ENCODE measurements at regions not wholly inside any gene's neighbourhood (a gene's known extent, or its start where the extent isn't known, plus 50 kb on each side); places are given as distances from the start of the nearest gene placed in this dataset.

DNA sequence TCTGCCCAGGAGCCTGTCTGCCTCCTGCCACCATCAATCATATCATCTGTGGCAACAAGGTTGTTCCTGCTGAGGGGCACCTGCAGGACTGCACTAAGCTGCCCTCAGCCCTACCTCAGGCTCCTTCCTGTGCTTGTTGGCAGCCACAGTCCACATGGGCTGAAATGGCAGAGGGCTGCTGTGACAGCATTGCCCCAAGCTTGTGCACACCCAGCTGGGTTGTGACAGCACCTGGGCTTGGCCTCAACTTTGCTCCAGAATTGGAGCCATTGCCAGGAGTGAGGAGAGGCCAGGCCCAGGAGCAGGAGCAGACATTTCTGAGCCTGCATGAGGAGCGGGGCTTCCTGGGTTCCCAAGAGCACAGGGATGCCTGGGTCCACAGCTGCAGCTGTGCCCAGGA, 340.9 kb upstream of the CHRM2 start:
- H3K27ac Mint-ChIP-seq = no peak overlapping the region
- H3K27me3 Mint-ChIP-seq = no peaks in the 10 kb centered on the region
- no peak overlapping the region for H3K4me3 Mint-ChIP-seq
- no peak for DNase-seq
- no peaks in the 10 kb centered on the region for H3K36me3 Mint-ChIP-seq
- H3K9me3 Mint-ChIP-seq = peaks cover 9% of the 10 kb centered on the region
- no peaks in the 10 kb centered on the region for H3K4me1 Mint-ChIP-seq

DNA sequence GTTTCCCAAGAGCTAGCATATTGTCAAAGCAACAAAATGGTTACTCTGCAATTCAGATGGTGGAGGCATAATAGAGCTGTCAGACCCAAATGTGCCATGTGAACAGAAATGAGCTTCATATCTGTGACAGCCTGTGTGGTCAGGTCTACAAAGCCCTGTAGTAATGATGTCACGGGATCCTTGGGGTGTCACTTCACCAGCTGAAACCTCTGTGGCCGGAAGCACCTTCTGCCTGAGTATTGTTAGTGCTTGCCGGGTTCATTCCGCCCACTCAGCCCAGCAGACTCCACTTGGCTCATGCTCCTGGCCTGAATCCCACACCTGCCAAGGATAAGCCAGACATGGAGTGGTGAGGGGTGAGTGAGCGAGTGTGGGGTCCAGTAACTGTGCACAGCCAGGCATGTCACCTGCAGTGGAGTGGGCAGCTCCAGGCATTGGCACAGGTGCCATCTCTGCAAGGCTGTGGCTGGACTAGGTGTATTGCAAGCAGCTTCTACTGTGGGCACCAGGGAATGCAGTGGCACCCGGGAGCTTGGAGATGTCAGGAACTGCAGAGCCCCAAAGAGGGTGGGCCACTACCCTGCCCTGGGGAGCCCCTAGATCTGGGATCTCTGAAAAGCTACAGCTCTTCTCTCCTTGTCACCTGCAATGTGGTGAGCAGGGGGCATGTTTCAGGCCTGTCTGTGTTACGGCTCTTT, 341.9 kb upstream of the CHRM2 start:
- Mint-ChIP-seq H3K9me3 (peaks cover 7% of the 10 kb centered on the region), H3K4me1 (no peaks in the 10 kb centered on the region), H3K27ac (no peak overlapping the region), H3K27me3 (no peaks in the 10 kb centered on the region), H3K4me3 (no peak overlapping the region), H3K36me3 (no peaks in the 10 kb centered on the region)
- DNase-seq = no peak

DNA sequence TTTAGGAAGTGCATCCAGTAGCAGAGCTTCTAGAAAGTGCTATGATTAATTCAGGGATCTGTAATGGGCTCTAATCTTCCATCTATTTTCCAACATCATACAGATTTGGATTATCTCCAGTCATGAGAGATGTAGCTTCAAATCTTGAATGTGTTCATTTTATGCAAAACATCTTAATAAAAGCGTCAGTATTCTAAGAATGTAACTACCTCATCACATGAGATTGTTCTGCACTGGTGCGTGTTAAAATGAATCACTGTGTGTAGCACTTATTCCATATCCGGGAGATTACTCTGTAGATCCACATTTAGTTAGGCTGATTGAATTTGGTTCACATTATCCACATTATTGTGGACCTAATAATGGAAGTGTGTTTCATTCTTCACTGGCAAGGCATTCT, 344.9 kb upstream of the CHRM2 start:
- Mint-ChIP-seq H3K27me3 (no peaks in the 10 kb centered on the region), H3K4me1 (no peaks in the 10 kb centered on the region), H3K4me3 (no peak overlapping the region), H3K9me3 (peaks cover 5% of the 10 kb centered on the region), H3K27ac (no peak overlapping the region), H3K36me3 (no peaks in the 10 kb centered on the region)
- no peak for DNase-seq

DNA sequence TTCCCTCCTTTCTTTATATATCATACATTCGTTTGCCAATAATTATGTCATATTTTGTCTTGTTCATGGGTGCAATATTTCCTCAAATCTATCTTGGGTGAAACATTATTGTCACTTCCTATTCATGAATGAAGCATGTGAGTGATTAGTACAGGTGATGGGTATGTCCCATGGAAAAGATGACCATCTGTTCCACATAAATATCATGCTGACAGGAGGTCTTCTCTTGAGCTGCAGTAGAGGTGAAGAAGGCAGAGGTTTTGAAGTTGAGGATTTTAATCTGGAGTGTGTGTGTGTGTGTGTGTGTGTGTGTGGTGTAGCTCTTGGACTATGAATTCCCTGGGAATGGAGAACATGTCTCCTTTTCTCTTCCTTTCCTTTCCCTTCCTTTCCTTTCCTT, 350.5 kb upstream of the CHRM2 start:
- no peaks in the 10 kb centered on the region for H3K36me3 Mint-ChIP-seq
- DNase-seq = no peak
- no peaks in the 10 kb centered on the region for H3K9me3 Mint-ChIP-seq
- no peaks in the 10 kb centered on the region for H3K4me1 Mint-ChIP-seq
- no peak overlapping the region for H3K27ac Mint-ChIP-seq
- H3K27me3 Mint-ChIP-seq = no peaks in the 10 kb centered on the region
- H3K4me3 Mint-ChIP-seq = no peak overlapping the region

DNA sequence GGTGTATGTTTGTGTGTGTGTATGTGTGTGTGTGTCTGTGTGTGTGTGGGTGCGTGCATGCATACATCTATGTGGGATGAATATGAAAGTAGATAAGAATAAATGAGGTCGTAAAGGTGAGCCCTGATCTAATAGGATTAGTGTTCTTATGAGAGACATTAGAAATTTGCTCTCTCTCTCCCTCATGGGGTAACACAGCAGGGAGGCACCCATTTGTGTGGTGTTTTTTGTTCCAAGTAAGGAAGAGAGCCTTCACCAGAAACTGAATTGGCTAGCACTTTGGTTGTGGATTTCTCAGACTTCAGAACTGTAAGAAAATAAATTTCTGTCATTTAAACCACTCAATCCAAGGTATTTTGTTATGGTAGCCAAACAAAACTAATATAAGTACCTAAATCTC, 353.7 kb upstream of the CHRM2 start:
- Mint-ChIP-seq H3K9me3 (peaks cover 2% of the 10 kb centered on the region), H3K4me1 (no peaks in the 10 kb centered on the region), H3K4me3 (no peak overlapping the region), H3K36me3 (no peaks in the 10 kb centered on the region), H3K27ac (no peak overlapping the region), H3K27me3 (no peaks in the 10 kb centered on the region)
- DNase-seq = no peak

DNA sequence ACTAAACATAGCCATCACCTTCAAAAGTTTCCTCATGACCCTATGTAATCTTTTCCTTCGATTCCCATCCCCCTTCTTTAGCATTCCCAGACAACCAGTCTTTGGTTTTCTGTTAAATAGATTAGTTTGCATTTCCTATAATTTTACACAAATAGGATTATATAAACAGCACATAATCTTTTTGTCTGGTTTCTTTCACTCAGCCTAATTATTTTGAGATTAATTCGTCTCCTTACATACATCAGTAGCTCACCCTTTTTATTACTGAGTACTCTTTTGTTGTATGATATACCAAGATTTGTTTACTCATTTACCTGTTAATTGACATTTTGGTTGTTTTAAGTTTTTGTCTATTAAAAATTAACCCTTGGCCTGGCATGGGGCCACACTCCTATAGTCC, 354.7 kb upstream of the CHRM2 start:
- H3K4me3 Mint-ChIP-seq = no peak overlapping the region
- no peaks in the 10 kb centered on the region for H3K4me1 Mint-ChIP-seq
- H3K36me3 Mint-ChIP-seq = no peaks in the 10 kb centered on the region
- H3K27me3 Mint-ChIP-seq = no peaks in the 10 kb centered on the region
- H3K9me3 Mint-ChIP-seq = peaks cover 2% of the 10 kb centered on the region
- no peak overlapping the region for H3K27ac Mint-ChIP-seq
- DNase-seq = no peak

DNA sequence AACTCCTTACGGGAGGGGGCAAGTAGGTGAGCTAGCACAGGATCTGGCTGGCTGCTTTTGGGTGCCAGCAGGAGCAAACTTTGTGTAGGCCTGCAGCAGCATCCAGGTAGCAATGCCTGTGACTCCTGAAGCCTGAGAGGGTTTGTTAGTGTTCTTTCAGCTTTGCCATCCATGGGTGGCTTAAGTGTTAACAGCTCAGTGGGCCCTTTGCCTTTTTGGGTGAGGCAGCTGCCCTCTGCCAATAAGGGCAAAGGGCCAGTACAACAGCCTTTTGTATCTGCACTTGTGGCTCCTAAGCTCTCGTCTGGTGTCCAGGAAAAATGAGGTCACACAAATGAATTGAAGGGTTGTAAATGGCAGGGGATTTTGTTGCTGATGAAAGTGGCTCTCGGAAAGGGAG, 359.0 kb upstream of the CHRM2 start:
- no peaks in the 10 kb centered on the region for H3K27me3 Mint-ChIP-seq
- no peak for DNase-seq
- H3K27ac Mint-ChIP-seq = no peak overlapping the region
- H3K4me1 Mint-ChIP-seq = no peaks in the 10 kb centered on the region
- no peaks in the 10 kb centered on the region for H3K36me3 Mint-ChIP-seq
- H3K4me3 Mint-ChIP-seq = no peak overlapping the region
- peaks cover 2% of the 10 kb centered on the region for H3K9me3 Mint-ChIP-seq

DNA sequence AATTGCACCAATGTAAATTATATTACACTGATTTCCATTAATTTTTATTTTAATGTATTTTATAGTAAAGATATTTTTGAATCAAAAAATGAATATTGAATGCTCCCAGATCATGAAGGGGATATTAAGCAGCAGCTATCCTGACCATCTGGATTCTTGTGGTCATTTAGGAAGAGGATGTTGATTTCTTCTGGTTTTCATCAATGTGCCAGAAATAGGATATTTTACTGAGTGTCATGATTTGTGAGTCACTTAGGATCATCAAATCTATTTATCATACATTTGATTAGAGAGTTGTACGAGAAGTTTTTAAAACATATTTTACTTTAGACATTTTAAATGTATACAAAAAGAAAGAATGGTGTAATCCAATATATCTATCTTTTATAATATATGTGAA, 366.3 kb upstream of the CHRM2 start:
- DNase-seq = no peak
- no peaks in the 10 kb centered on the region for H3K9me3 Mint-ChIP-seq
- H3K27ac Mint-ChIP-seq = no peak overlapping the region
- no peak overlapping the region for H3K4me3 Mint-ChIP-seq
- no peaks in the 10 kb centered on the region for H3K27me3 Mint-ChIP-seq
- no peaks in the 10 kb centered on the region for H3K36me3 Mint-ChIP-seq
- H3K4me1 Mint-ChIP-seq = no peaks in the 10 kb centered on the region

DNA sequence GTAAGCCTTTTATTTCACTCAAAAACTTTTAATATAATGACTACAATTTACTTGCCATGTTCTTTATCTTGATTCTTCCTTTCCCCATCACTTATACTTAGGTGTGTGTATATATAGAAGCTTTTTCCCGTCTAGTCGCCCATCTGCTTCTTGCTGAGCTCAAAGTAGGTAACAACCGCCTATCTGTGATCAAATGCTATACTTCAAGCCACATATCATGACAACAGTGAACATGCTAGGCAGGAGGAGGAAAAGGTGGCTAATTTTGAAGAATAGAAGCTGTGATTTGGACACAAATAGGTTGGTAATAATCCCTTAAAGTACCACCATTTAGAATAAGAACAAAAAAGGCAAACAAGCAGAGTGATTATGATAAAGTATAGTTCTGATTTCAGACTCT, 367.3 kb upstream of the CHRM2 start:
- Mint-ChIP-seq H3K4me3 (no peak overlapping the region), H3K9me3 (no peaks in the 10 kb centered on the region), H3K36me3 (no peaks in the 10 kb centered on the region), H3K4me1 (no peaks in the 10 kb centered on the region), H3K27me3 (no peaks in the 10 kb centered on the region), H3K27ac (no peak overlapping the region)
- no peak for DNase-seq

DNA sequence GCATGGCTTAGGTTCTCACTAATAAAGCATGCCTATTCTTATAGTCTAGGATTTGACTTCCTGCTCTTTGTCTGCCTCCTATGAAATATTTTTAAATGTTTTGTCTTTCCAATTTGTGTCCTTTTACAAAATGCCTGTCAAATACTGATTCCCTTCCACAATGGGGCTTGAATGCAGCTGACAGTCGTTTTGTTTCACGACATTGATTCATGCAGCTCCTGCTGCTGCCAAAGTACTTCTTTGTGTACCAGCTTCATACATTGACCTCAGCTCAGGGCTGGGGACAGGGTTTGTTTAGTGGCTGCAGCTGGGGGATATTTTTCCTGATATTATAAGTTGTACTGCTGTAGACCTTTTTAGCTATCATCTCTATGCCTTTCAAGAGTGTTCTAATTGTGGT, 371.9 kb upstream of the CHRM2 start:
- no peaks in the 10 kb centered on the region for H3K36me3 Mint-ChIP-seq
- H3K27me3 Mint-ChIP-seq = no peaks in the 10 kb centered on the region
- H3K9me3 Mint-ChIP-seq = no peaks in the 10 kb centered on the region
- DNase-seq = no peak
- H3K27ac Mint-ChIP-seq = no peak overlapping the region
- H3K4me1 Mint-ChIP-seq = no peaks in the 10 kb centered on the region
- no peak overlapping the region for H3K4me3 Mint-ChIP-seq

DNA sequence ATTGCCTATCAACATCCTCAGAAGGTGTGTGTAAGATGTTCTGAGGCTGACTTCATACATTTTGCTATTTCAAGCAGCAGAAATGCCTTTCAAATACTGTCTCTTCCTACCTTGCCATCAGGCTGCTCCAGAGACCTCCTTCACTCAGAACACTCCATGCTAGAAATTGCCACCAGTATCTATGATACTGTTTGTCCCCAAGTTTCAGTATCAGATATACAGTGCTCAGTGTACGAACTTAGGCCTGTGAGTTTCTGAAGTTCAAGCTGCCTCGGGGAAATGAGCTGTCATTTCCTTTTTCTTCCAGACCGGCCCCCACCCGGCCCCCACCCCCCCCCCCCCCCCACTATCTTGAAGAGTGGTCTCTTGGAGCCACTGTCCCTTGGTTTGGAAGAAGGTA, 373.4 kb upstream of the CHRM2 start:
- Mint-ChIP-seq H3K27ac (no peak overlapping the region), H3K9me3 (no peaks in the 10 kb centered on the region), H3K27me3 (no peaks in the 10 kb centered on the region), H3K4me1 (no peaks in the 10 kb centered on the region), H3K4me3 (no peak overlapping the region), H3K36me3 (no peaks in the 10 kb centered on the region)
- no peak for DNase-seq

DNA sequence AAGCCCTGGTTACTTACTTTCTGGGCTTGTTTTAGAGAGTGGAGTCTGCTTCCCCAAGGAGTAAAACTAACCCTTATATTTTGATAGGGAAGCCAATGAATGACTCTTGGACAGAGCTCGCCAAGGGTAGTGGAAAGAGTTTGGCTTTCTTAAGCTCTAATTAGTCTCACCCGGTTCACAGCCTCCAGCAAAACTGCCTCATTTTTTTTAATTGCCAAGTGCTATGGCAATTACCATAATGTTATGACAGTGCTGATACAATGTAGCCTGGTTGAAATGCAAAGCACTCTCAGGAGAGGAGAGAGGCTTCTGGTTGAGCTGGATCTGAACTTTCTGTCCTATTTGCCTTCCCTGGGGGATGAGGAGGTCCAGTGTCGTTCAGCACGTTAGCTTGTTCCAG, 376.1 kb upstream of the CHRM2 start:
- Mint-ChIP-seq H3K27ac (no peak overlapping the region), H3K4me3 (no peak overlapping the region), H3K4me1 (no peaks in the 10 kb centered on the region), H3K27me3 (no peaks in the 10 kb centered on the region), H3K36me3 (no peaks in the 10 kb centered on the region), H3K9me3 (no peaks in the 10 kb centered on the region)
- no peak for DNase-seq

DNA sequence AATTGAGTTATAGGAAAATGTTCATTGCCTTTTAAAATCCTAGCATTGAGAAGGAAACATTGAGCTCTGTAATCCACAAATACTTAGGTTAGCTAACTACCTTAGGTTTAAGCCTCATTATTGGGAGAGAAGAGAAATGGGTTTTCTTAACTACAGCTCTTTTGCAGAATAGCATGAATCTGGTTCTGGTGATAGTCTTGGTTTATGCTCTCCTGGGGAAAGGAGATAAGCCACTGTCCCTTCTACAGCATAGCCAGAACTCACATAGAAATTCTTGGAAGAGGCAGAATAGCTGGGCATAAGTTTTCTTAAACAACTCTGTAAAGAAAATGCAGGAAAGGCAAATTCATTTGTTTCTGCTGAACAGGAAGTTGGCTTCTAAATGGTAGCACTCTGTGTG, 378.6 kb upstream of the CHRM2 start:
- DNase-seq = no peak
- no peak overlapping the region for H3K27ac Mint-ChIP-seq
- no peaks in the 10 kb centered on the region for H3K9me3 Mint-ChIP-seq
- no peaks in the 10 kb centered on the region for H3K4me1 Mint-ChIP-seq
- no peaks in the 10 kb centered on the region for H3K27me3 Mint-ChIP-seq
- H3K36me3 Mint-ChIP-seq = no peaks in the 10 kb centered on the region
- H3K4me3 Mint-ChIP-seq = no peak overlapping the region

DNA sequence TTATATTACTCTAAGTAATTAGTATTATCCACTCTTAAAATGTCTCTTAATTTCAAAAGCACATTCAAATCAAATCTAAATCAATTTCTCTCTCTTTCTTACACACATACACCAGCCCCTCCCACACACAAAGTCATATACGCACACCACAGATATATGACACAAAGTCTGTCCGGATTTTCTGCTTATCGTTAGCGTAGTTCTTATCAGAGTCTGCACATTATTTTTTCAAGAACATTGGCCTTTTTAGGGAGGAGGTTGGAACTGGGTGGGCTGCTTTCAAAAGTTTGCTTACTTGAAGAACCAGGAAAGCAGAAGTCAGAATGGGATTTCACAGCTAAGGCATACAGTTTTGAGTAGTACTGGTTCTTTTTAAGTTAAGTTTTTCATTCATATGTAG, 387.6 kb upstream of the CHRM2 start:
- DNase-seq = no peak
- Mint-ChIP-seq H3K4me1 (no peaks in the 10 kb centered on the region), H3K27me3 (no peaks in the 10 kb centered on the region), H3K4me3 (no peak overlapping the region), H3K27ac (no peak overlapping the region), H3K9me3 (no peaks in the 10 kb centered on the region), H3K36me3 (no peaks in the 10 kb centered on the region)

DNA sequence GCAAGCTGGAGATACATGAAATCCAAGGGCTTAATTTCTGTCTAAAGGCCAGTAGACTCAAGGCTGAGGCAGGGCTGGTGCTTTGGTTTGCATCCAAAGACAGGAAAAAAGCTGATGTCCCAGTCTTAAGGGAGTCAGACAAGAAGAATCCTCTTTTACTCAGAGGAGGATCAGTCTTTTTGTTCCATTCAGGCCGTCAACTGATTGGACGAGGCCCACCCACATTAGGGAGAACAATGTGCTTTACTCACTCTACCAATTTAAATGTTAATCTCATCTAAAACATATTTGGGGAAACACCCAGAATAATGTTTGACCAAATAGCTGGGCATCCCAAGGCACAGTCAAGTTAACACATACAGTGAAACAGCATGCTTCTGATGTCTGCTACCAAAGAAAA, 388.5 kb upstream of the CHRM2 start:
- Mint-ChIP-seq H3K27ac (no peak overlapping the region), H3K27me3 (no peaks in the 10 kb centered on the region), H3K4me1 (no peaks in the 10 kb centered on the region), H3K36me3 (no peaks in the 10 kb centered on the region), H3K9me3 (no peaks in the 10 kb centered on the region), H3K4me3 (no peak overlapping the region)
- no peak for DNase-seq

DNA sequence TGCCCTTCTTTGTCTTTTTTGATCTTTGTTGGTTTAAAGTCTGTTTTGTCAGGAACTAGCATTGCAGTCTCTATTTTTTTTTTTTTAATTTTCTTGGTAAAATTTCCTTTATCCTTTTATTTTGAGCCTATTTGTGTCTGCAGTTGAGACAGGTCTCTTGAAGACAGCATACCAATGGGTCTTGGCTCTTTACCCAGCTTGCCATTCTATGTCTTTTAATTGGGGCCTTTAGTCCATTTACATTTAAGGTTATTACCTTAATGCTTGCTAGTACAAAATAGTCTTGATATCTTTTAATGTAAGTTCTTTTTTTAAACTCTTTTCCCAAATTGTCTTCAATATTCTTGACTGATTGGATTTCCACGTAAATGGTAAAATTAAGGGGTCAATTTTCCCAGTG, 398.3 kb upstream of the CHRM2 start:
- H3K27ac Mint-ChIP-seq = no peak overlapping the region
- H3K36me3 Mint-ChIP-seq = no peaks in the 10 kb centered on the region
- no peak for DNase-seq
- H3K4me1 Mint-ChIP-seq = no peaks in the 10 kb centered on the region
- H3K9me3 Mint-ChIP-seq = peaks cover 32% of the 10 kb centered on the region
- no peaks in the 10 kb centered on the region for H3K27me3 Mint-ChIP-seq
- no peak overlapping the region for H3K4me3 Mint-ChIP-seq

DNA sequence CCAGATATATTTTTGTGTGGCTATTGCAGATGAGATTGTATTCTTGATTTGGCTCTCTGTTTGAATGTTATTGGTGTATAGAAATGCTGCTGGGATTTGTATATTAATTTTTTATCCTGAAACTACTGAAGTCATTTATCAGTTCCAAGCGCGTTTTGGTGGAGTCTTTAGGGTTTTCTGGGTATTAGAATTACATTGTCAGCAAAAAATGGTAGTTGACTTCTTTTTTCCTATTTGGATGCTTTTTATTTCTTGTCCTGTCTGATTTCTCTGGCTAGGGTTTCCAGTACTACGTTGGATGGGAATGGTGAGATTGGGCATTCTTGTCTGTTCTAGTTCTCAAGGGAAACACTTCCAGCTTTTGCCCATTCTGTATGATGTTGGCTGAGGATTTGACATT, 415.5 kb upstream of the CHRM2 start:
- H3K27ac Mint-ChIP-seq = no peak overlapping the region
- no peaks in the 10 kb centered on the region for H3K27me3 Mint-ChIP-seq
- peaks cover 10% of the 10 kb centered on the region for H3K9me3 Mint-ChIP-seq
- no peak overlapping the region for H3K4me3 Mint-ChIP-seq
- H3K36me3 Mint-ChIP-seq = no peaks in the 10 kb centered on the region
- DNase-seq = no peak
- H3K4me1 Mint-ChIP-seq = no peaks in the 10 kb centered on the region

Data from activated naive CD8-positive, alpha-beta T cell treated with anti-CD3 and anti-CD28 coated beads for 36 hours (primary cell).